Hematopoietic multipotent progenitor cell treated with erythropoietin and hydrocortisone succinate and interleukin-3 and kit ligand, for 17 days (in vitro differentiated cells): ENCODE measurements at regions not wholly inside any gene's neighbourhood (a gene's known extent, or its start where the extent isn't known, plus 50 kb on each side); places are given as distances from the start of the nearest gene placed in this dataset.

Experiments used
- DNase-seq: peaks from one replicate; pipeline ENCODE4 v3.0.0-alpha.2; 2015; ENCODE audit warnings: low spot score

GRCh38 chrX:100512471-100512870 is 72.3 kb upstream of the TNMD start:
- DNase-seq, result peak; percentile 3

GRCh38 chrX:100494646-100495370 is 84.7 kb upstream of the PCDH19 start:
- DNase-seq, result no peak

GRCh38 chrX:100491174-100491573 is 81.1 kb upstream of the PCDH19 start:
- no peak for DNase-seq

- DNase-seq, result no peak
These were observed 77.7 kb upstream of the PCDH19 start for GRCh38 chrX:100487795-100488194.

GRCh38 chrX:100484971-100485370 is 74.9 kb upstream of the PCDH19 start:
- DNase-seq, result no peak

- DNase-seq, result no peak
These were observed 69.3 kb upstream of the PCDH19 start for GRCh38 chrX:100479329-100479728.

GRCh38 chrX:100478714-100479306 is 68.7 kb upstream of the PCDH19 start:
- no peak for DNase-seq

GRCh38 chrX:100477958-100478357 is 67.9 kb upstream of the PCDH19 start:
- no peak for DNase-seq

GRCh38 chrX:100477467-100477866 is 67.4 kb upstream of the PCDH19 start:
- no peak for DNase-seq
